ENCODE measurements at regions not wholly inside any gene's neighbourhood (a gene's known extent, or its start where the extent isn't known, plus 50 kb on each side); places are given as distances from the start of the nearest gene placed in this dataset.

DNA sequence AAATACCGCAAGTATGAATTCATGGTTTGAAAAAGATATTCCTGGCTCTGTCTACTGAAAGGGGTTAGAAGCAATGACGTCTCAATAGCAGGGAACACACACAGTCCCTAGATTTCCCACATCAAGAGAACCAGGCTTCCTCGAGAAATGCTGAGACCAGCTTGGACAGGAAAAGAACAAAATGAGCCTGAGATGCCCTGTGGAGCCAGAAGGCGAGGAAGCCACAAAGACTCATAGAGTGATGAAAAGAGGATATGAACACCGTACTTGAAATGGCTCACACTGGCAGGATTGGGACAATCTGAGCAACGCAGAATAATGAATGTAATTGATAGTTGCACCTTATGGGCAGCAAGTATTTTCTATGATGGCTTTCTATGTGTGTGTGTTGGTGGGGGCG lies 302.4 kb upstream of the ATP10A start:
- intact Hi-C loops (cut with DNase I): no loop called here
- no peaks in the 10 kb centered on the region for H3K27me3 ChIP-seq
- no peak overlapping the region for H3K9ac ChIP-seq (ENCODE audit: low read depth in 2 of 2, low read length in 2 of 2)
- no peaks in the 10 kb centered on the region for H3K9me3 ChIP-seq
- no peak overlapping the region for H3K27ac ChIP-seq
- DNase-seq: no peak
- TF ChIP-seq, protein P1, sequence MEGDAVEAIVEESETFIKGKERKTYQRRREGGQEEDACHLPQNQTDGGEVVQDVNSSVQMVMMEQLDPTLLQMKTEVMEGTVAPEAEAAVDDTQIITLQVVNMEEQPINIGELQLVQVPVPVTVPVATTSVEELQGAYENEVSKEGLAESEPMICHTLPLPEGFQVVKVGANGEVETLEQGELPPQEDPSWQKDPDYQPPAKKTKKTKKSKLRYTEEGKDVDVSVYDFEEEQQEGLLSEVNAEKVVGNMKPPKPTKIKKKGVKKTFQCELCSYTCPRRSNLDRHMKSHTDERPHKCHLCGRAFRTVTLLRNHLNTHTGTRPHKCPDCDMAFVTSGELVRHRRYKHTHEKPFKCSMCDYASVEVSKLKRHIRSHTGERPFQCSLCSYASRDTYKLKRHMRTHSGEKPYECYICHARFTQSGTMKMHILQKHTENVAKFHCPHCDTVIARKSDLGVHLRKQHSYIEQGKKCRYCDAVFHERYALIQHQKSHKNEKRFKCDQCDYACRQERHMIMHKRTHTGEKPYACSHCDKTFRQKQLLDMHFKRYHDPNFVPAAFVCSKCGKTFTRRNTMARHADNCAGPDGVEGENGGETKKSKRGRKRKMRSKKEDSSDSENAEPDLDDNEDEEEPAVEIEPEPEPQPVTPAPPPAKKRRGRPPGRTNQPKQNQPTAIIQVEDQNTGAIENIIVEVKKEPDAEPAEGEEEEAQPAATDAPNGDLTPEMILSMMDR (IDR thresholded peaks at IDR 0.05): no peak
- no peaks in the 10 kb centered on the region for H3K36me3 ChIP-seq
- no peaks in the 10 kb centered on the region for H3K4me1 ChIP-seq
- H3K4me3 ChIP-seq: no peak overlapping the region

DNA sequence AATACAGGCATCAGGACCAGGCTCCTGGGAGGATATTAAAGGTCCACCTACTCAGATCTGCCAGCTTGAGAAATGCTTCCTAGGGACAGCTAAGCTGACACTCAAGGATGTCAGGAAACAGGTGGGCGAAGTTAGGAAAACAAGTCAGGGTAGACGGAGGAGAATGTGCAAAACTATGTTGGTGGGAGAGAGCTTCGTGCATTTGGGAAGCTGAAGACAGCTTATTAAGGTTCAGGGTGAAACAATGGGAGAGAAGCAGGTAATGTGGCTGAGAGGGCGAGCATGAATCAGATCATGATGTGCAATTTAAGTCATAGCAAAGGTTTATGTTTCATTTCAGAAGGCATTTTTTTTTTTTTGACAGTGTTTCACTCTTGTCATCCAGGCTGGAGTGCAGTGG lies 297.2 kb upstream of the ATP10A start:
- Histone ChIP-seq H3K9ac (ENCODE audit: low read depth in 2 of 2, low read length in 2 of 2) (no peak overlapping the region), H3K27me3 (no peaks in the 10 kb centered on the region), H3K4me1 (no peaks in the 10 kb centered on the region), H3K9me3 (no peaks in the 10 kb centered on the region), H3K36me3 (no peaks in the 10 kb centered on the region), H3K4me3 (no peak overlapping the region), H3K27ac (no peak overlapping the region)
- intact Hi-C loops (cut with DNase I): loop anchor here (5.0 kb wide), 1 partner anchor 72 kb away; no protein-coding TSS in a partner anchor
- TF ChIP-seq, protein P1 (IDR thresholded peaks at IDR 0.05): no peak
- no peak for DNase-seq

DNA sequence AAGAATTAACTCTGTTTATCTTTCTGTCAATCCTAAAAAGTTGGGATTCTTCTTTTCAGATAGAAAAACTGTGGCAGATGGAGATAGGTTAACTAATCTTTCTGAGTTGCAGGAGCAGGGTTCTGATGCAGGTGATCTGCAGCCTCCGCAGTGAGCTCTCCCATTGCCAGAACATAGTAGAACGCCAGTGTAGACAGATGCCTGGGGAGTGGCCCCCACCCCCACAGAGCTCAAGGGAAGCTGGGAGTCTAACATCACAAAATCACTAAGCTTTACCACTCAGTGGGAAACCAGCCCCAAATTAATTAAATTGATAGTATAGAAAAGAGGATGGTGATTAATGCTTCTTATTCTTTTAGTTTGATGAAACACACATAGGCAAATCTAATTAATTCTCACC lies 295.0 kb upstream of the ATP10A start:
- H3K9me3 ChIP-seq: no peaks in the 10 kb centered on the region
- H3K4me3 ChIP-seq: no peak overlapping the region
- H3K4me1 ChIP-seq: no peaks in the 10 kb centered on the region
- intact Hi-C loops (cut with DNase I): no loop called here
- H3K27me3 ChIP-seq: no peaks in the 10 kb centered on the region
- no peak overlapping the region for H3K9ac ChIP-seq (ENCODE audit: low read depth in 2 of 2, low read length in 2 of 2)
- TF ChIP-seq, protein P1 (IDR thresholded peaks at IDR 0.05): no peak
- H3K36me3 ChIP-seq: no peaks in the 10 kb centered on the region
- DNase-seq: no peak
- H3K27ac ChIP-seq: no peak overlapping the region

DNA sequence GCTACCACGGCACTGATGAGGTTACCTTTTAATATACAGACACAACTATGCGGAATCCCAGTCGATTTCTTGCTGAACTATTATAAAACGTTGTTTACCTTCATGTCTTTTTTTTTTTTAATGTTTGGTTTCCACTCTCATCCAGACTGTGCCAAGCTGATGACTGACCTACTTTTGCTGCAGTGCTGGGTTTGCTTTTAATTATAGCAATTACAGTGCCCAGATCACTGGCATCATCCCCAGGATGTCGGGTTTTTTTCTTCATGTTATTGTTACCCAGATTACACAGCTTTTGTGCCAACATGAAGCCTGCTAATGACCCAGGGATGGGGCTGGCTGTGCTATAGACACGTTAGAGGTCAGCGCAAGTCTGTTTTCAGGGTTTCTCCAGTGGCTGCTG lies 294.0 kb upstream of the ATP10A start:
- intact Hi-C loops (cut with DNase I): no loop called here
- TF ChIP-seq, protein P1 (IDR thresholded peaks at IDR 0.05): no peak
- DNase-seq: no peak
- Histone ChIP-seq H3K27ac (no peak overlapping the region), H3K9me3 (no peaks in the 10 kb centered on the region), H3K36me3 (no peaks in the 10 kb centered on the region), H3K27me3 (no peaks in the 10 kb centered on the region), H3K4me3 (no peak overlapping the region), H3K9ac (ENCODE audit: low read depth in 2 of 2, low read length in 2 of 2) (no peak overlapping the region), H3K4me1 (no peaks in the 10 kb centered on the region)

GRCh38 chr15:26156051-26156450 lies 292.9 kb upstream of the ATP10A start:
- TF ChIP-seq, protein P1 (IDR thresholded peaks at IDR 0.05): no peak
- Histone ChIP-seq H3K27ac (no peak overlapping the region), H3K9ac (ENCODE audit: low read depth in 2 of 2, low read length in 2 of 2) (no peak overlapping the region), H3K9me3 (no peaks in the 10 kb centered on the region), H3K27me3 (no peaks in the 10 kb centered on the region), H3K36me3 (no peaks in the 10 kb centered on the region), H3K4me1 (no peaks in the 10 kb centered on the region), H3K4me3 (no peak overlapping the region)
- intact Hi-C loops (cut with DNase I): no loop called here
- no peak for DNase-seq

Measured in colonic mucosa (tissue), 4 donors.